GM19438 (cell line): ENCODE measurements at regions not wholly inside any gene's neighbourhood (a gene's known extent, or its start where the extent isn't known, plus 50 kb on each side); places are given as distances from the start of the nearest gene placed in this dataset.
"Not testable (repeated sequence)": the region's sequence is repeated elsewhere in the genome, so short reads cannot be mapped to it uniquely, and the experiment has no call there.

Experiments
- ATAC-seq: cut with Tn5 transposase; IDR thresholded peaks from one replicate; pipeline ENCODE4 v1.9.1; 2021; ENCODE audit warnings: low read depth; ENCODE audit not compliant: unreplicated experiment

DNA sequence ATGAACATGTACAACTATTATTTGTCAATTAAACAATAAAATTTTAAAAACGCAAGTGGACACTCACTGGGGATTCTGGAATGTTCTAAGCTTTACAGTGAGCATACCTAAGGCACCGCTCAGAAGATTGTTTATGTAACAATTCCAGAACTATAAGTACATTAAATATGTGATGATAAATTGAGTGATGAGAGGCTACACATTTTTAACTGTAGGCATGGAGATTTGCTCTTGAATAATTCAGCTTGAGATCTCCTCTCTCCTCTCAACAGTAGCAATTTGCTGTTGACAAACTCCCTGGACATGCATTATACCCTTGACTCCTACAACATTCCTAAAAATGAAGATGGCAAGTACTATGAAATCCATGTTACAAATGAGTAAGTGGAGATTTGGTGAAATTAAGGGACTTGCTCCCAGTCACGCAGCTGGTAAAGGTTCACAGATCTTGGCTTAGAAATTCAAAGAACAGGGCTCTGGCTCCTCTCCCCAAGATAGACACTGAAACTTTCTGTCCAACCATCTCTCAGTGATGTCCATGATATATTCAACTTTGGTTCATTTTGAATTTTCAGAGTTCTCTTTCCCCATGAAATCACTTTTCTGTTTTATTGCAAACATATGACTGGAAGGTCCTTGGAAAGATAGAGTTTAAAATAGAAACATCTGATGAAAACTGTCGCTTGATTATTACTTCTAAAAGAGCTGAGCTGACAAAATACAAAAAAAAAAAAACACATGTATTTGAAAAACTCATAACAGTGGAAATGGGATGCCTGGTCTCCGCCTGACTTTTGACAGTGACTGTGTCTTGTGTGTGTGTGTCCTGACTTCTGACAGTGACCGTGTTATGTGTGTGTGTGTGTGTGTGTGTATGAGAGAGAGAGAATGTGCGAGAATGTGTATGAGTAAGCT lies 488.3 kb downstream of the TNS3 start:
- no peak for ATAC-seq

DNA sequence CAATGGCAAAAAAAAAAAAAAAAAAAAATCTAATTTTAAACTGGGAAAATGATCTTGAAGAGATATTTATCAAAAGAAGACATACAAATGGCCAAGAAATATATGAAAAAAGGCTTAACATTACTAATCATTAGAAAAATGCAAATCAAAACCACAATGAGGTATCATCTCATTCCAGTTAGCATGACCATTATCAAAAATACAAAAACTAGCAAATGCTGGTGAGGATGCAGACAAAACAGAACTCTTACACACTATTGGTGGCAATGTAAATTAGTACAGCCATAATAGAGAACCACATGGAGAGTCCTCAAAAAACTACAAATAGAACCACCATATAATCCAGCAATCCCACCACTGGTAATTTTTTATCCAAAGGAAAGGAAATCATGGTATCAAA lies 489.6 kb downstream of the TNS3 start:
- no peak for ATAC-seq

DNA sequence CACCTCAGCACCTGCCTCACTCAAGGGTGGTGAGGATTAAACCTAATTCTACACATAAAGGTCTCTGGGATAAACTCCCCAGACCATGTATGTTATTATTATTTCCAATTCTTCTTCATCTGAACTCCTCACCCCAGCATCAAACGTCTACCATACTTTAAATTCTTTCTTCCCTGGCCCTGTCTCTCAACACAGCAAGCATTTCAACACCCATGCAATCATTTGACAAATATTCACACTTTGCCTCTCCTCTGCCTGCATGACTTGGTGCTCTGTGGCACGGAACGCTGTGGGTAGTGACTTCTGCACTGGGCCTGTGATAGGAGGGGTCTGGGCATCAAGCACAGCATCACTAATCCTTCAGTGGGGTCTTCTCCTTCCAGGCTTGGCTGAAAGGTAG lies 490.8 kb downstream of the TNS3 start:
- no peak for ATAC-seq

DNA sequence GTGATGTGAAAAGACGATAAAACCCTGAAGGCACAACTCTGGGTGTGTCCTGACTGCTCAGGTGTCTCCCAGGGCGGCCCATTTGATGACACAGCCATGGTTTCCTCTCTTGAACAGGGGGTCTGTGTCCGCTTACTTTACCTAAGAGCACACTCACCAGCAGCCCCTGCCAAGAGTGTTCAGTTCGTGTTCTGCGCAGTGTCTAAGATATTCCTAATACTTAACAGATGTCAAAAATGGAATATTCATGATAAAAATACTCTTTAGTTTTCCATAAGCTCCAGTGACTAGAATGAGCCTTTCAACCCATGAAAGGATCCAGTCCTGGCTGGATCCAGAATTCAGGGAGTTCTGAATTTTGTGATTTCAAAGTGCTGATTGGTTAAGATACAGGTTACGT lies 492.4 kb downstream of the TNS3 start:
- no peak for ATAC-seq

DNA sequence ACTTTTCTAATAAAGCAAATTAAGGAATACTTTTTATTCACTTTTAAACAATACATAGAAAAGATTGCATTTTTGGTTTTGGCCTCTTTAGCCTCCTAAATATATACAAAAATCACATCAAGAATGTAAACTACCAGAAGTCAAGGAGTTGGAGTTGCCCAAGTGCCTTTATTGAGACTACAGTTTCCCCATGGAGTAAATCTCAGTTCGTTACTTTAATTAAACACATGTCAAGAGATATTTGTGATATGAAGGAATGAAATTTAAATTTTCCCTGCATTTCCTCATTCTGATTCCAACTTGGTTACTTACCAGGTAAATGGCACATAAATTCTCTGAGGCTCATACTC lies 492.9 kb downstream of the TNS3 start:
- no peak for ATAC-seq

DNA sequence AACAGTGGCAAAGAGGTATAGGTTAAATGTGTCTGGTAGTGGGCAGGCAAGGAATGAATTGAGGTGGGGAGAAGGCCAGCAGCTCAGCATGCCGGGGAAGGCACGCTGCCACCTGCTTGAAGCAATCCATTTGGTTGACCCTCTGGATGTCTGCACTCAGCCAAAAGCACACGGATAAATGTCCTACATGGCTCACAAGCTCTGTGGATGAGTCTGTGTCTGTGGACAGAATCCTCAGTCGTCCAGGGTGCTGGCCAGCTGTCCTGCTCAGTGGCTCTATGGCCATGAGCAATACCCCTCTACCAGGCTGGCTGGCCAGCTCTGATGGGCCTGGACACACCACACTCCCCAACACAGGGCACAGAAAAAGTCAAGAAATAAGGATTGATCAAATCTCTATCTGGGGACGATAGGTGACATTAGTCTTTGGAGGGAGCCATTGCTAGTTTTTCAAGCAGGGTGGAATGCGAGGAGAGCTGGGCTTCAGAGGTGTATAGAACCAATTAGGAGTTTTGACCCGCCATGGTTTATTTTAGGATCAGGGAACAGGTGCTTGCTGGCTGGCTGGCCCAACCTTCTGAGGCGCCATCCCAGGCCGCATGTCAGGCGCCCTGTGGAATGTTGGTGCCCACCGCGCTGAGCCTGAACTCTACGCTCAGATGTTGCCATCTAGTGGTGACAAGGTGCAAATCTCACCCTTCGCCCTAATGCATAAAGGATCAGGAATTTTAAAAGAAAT lies 493.4 kb downstream of the TNS3 start:
- ATAC-seq = peak; percentile 70

DNA sequence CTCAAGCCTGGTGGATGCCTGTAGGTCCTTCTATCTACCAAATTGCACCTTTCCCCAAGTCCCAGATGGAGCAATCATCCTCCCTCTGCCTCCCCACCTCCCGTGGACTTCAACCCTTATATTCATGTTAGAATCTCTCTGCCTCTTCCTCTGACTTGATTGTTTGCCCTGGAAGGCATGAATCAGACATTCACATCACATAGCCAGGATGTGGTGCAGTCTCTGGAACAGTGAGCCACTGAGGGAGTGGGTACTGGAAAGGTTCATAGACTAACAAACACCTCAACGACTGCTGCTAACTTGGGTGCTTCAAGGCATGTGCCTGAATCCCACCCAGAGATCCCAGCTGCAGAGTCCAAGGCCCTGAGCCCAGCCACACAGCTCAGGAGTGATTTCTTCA lies 494.0 kb downstream of the TNS3 start:
- no peak for ATAC-seq

DNA sequence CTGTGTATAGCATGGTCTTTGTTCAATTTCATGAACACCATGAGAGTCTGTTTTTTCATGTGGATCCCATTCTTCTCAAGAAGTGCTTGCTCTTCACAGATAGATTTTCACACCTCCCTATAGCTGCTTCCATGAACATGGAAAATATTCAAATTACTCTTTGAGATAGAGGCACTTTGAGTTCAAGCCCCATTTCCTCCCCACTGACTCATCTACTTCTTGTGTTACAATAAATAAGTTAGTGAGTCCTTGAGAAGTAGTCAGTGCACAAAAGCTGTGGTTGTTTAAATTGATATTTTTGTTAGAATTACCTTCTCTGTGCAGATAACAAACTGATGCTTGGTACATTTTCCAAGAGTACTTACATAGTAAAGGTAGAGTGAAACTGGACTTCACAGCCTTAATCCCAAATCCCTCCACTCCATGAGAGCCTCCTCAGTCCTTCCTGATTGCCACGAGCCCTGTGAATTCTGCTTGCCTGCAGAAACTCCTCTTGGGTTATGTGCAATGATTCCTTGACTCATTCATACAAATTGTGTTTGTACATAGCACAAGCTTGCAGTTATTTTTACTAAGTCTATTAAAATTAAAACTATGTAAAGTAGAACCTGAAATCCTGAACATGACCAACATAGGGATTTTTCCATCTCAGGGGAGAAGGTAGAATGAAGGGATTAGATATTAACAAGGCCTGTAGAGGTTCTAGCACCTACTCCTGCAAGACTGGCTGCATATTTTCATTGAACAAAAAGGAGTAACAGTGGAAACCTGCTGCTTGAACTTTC lies 496.2 kb downstream of the TNS3 start:
- no peak for ATAC-seq

DNA sequence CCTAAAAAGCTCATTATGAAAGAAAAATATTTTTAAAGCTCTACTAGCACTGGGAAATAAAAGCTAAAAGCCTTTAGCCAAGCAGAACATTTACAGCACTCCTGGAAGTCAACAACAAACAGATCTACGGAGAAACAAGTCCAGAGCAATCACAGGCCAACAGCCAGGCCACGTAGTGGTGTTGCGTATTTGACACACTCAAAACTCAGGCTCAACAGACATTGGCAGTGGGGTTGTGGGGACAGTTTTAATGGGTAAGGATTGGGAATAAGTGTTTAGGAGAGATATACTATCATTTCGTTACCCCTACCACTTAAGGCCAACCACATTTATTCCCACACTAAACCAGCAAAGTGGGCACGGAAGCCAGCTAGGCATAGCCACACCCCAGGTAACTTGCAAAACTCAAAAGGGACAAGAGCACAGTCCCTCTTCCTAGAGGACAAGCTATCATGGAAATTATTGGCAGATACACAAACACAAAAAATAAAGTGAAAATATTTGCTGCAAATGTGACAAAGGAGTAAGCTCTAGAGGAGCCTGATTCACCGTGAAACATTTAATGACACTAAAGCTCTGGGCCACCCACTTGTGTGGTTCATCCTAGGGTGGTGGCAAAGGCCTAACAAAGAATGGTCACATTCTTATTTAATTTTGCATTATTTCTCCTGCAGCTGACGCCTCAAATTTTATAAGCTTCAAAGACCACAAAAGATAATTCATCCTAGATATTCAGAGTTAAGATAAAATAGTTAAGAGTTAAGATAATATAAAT lies 498.2 kb downstream of the TNS3 start:
- ATAC-seq = no peak

DNA sequence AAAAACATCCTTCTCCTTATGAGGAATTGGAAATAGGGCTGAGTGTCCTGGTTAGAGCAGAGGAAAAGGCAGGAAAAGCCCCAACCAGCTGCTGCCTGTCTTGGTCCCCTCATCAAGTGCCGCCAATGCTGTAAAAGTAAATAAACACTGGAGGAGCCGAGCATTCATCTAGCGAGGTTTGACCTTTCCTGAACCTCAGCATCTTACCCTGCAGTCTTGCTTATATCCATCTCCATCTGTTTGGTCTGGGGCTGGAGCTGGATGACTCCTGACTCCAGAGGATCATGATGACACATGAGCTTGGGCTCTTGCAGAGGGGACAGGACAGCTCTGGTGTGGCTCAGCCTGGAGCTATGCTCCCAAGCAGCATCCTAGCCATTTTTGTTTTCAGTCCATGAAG lies 501.1 kb downstream of the TNS3 start:
- no peak for ATAC-seq

DNA sequence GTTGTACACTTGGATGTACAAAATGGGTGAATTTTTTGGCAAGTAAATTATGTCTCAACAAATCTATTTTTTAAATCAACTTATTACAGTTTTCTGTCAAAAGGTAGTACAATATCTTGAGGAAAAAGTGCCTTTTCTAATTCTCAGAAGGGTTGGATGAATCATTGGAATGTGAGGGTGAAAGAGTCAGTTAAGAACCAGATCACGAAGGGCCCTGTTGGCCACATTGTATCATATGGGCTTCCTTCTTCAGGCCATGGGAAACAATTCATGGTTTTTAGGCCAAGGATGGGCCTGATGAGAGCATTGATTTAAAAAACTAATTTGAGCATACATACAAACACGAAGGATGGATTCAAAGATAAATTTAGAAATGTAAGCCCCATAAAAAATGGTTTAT lies 503.7 kb downstream of the TNS3 start:
- no peak for ATAC-seq

DNA sequence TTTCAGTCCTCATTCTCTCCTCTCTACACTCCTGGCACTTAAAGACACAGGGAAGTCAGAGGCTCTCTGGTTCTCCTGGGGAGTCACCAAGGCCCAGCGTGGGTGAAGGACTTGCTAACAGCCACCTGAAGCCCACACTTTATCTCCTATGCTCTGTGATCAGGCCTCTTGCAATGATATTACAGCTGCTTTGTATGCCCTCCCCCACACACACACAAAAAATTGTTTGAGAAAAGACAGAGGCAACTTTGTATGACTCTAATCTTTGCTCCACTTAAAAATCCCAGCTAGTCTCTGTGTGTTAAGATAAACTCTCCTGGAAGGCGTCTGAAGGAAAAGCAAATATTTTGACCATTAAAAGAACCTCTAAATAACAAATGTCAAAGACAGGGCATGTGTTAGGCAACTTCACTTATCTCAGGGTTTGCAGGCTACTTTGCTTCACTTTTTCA lies 507.2 kb downstream of the TNS3 start:
- no peak for ATAC-seq

DNA sequence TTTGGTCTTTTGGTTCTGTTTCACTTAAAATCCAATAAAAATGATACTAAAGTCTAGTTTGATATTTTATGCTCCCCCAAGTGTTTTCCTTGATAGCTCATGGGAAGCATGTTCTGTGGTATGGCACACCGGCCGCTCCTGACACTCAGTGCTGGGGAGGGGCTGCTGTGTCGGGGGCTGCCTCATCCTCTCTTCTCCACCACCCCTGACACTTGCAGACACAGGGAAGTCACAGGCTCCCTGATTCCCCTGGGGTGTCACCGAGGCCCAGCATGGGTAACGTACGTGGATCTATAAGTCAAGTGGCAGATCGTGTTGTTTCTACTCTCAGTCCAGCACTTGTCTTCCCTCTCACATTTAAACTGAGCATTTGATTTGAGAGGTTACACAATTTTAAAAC lies 508.6 kb downstream of the TNS3 start:
- ATAC-seq = no peak

DNA sequence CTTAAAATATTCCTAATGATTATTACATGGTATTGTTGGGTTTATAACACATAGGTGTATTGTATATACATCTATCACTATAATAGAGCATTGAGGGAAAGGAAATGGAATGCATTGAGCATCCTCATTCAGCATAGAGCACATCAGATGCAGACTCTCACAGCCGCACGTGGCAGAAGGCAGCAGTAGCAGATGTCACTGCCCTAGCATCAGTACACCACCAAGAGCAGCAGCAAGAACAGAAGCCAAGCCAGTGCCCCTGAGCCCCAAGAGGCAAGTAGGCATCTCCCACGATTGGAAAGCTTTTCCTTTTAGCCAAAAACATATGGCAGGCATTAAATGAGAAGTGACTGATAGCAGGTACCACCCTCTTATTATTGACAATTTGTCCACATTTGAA lies 510.0 kb downstream of the TNS3 start:
- no peak for ATAC-seq

DNA sequence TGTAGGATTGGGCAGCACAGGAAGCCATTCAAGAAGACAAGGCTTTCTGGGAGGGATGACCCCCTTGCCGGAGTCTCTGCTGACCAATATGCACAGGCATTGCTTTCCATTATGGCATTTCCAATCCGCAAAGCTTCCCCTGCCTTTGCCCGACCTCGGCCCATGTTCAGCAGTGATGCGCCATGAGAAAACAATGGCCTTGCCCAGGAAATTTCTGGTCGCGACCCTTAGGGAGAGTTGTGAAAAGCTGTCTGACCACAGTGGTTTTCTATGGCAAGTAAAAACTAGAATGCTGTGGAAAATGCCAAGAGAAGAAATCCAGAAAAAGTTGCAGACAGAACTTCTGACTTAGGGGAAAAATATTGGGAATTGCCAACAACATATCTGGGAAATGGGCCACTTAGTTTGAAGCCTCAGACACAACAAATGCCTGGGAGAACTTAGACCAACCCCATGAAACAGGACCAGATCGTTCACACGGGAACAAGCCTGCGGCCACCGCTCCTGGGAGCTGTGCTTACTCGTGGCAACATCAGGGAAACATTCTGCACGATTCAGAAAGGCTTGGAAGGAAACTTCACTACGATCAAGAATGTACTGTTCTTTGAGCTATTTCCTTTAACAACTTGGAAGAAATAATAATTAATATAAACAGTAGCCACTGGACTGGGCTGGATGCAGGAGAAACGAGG lies 512.4 kb downstream of the TNS3 start:
- no peak for ATAC-seq

DNA sequence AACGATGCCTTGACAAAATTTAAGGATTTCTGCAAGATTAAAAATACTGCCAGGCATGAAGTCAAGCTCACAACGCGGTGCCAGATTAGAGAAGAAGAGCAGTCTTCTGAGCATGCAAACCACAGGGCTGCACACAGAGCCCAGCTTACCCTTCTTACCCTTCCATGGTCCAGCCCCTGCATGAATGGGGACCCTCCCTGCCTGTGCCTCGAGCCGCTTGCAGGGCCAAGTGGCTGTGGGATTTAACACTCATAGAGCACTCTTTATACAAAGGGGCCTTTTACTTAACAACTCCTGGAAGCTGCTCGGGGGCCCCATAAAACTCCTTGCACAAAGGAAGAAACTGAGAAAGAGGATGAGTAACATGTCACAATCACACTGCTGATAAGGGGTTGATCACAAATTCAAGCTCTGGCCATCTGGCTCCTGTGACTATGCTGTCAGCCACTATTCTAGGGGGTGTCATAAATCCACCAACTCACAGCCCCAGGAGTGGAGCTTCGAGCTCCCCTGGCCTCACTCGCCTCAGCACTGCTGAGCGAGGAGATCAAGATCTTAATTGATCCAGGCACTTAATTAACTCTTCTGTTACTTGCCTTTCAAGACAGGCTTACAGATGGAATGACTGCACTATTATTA lies 514.8 kb downstream of the TNS3 start:
- no peak for ATAC-seq

DNA sequence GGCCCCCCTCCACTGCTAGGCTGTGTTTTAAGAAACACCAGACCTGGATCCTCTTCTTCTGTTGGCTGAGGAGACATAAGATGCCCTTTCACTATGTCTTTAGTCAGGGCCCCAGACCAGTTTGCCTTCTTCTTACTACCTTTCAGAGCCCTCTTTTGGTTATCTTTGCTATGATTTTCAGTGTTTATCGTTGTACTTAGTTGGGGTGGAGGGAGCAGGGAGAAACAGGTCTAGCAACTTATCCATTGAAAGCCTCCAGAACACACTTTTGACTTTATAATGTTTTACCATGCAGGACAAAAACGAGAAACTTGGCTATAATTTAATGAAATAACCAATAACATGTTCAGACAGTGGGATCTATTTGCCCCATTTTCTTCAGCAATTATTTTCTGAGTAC lies 525.2 kb downstream of the TNS3 start:
- no peak for ATAC-seq

DNA sequence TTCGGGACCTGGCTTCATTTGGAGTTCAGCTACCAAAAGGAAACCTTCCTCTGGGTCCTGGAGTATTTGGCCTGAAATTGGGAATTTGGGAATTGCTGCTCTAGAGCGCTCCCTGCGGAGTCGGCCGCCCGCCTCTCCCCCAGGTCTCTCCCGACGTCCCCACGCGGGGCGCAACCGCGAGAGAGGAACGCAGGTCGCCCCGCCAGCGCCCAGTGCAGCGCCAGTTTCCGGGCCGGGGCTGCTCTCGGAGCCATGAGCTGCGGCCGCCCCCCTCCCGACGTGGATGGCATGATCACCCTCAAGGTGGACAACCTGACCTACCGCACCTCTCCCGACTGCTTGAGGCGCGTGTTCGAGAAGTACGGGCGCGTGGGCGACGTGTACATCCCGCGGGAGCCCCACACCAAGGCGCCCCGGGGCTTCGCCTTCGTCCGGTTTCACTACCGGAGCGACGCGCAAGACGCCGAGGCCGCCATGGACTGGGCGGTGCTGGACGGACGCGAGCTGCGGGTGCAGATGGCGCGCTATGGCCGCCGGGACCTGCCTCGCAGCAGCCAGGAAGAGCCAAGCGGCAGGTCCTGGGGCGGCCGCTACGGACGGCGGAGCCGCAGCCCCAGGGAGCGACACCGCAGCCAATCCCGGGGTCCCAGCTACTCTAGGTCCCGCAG lies 529.2 kb downstream of the TNS3 start:
- ATAC-seq = not testable (repeated sequence)

DNA sequence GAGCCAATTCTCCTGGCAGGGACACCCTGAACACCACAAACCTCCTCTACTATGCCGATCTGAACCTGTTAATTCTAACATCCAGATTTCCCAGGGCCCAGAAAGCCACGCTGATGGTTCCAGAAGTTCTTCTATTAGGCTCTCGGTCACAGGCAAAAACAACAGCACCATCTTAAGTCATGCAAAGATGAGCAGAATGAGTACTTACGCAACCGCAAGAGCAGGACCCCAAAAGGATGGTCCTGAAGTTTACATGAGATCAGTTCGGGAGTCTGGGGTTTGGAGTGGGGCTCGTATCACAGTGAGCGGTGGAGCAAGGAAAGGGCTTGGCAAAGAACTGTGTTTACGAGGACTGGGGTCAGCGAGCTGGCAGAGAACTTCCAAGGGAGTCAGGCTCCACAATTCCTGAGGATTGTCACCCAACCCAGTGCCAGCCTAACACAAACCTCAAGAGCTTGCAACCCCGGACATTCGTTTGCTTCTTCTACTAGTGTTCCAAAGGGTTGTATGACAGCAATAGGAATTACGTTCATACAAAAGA lies 532.6 kb downstream of the TNS3 start:
- ATAC-seq = no peak
